ENCODE measurements at regions not wholly inside any gene's neighbourhood (a gene's known extent, or its start where the extent isn't known, plus 50 kb on each side); places are given as distances from the start of the nearest gene placed in this dataset.

DNA sequence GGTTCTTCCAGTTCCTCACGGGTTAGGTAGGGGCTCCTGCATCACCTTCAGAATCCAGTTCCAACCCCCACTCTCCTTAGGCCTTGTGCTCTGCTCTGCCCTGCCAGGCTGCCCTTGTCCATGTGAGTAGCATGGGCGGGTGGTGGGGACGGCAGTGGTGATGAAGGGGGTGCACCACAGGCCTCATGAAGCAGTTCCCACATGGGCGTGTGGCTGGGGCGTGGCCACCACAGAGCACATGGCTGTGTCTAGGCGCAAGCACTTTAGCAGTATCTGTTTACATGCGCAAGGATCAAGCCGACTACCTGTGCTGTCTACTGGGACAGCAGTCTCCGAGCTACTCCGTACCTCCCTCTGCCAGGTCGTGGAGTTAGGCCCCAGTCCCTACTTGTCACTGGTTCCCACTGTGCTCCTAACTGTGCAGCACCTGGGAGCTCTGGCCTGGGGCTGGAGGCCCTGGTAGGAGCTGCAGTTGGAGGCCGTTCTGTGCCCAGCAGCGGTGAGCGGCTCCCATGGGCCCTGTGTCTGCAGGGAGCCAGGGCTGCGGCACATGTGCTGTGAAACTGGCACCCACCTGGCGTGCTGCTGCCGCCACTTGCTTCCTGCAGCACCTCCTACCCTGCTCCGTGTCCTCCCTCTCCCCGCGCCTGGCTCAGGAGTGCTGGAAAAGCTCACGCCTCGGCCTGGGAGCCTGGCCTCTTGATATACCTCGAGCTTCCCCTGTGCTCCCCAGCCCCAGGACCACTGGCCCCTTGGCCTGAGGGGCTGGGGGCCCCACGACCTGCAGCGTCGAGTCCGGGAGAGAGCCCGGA is 53.5 kb downstream of the PLXNA1 start:
- Mint-ChIP-seq H3K27ac (ENCODE audit: unreplicated experiment) (no peak overlapping the region), H3K9me3 (ENCODE audit: unreplicated experiment) (no peaks in the 10 kb centered on the region), H3K36me3 (ENCODE audit: low read depth, unreplicated experiment) (peaks cover 10% of the 10 kb centered on the region), H3K4me1 (ENCODE audit: unreplicated experiment) (no peaks in the 10 kb centered on the region), H3K27me3 (ENCODE audit: unreplicated experiment) (peaks cover 2% of the 10 kb centered on the region), H3K4me3 (ENCODE audit: unreplicated experiment) (no peak overlapping the region)
- TF ChIP-seq, protein P1, sequence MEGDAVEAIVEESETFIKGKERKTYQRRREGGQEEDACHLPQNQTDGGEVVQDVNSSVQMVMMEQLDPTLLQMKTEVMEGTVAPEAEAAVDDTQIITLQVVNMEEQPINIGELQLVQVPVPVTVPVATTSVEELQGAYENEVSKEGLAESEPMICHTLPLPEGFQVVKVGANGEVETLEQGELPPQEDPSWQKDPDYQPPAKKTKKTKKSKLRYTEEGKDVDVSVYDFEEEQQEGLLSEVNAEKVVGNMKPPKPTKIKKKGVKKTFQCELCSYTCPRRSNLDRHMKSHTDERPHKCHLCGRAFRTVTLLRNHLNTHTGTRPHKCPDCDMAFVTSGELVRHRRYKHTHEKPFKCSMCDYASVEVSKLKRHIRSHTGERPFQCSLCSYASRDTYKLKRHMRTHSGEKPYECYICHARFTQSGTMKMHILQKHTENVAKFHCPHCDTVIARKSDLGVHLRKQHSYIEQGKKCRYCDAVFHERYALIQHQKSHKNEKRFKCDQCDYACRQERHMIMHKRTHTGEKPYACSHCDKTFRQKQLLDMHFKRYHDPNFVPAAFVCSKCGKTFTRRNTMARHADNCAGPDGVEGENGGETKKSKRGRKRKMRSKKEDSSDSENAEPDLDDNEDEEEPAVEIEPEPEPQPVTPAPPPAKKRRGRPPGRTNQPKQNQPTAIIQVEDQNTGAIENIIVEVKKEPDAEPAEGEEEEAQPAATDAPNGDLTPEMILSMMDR (IDR thresholded peaks at IDR 0.05; ENCODE audit: unreplicated experiment), result no peak
- DNase-seq (ENCODE audit: low spot score), result no peak

DNA sequence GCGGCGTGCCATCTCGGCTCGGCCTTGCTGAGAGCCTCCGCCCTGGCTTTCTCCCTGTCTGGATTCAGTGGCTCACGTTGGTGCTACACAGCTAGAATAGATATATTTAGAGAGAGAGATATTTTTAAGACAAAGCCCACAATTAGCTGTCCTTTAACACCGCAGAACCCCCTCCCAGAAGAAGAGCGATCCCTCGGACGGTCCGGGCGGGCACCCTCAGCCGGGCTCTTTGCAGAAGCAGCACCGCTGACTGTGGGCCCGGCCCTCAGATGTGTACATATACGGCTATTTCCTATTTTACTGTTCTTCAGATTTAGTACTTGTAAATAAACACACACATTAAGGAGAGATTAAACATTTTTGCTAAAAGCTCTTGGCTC is 54.1 kb downstream of the PLXNA1 start:
- H3K4me1 Mint-ChIP-seq (ENCODE audit: unreplicated experiment), result no peaks in the 10 kb centered on the region
- H3K27ac Mint-ChIP-seq (ENCODE audit: unreplicated experiment), result no peak overlapping the region
- H3K27me3 Mint-ChIP-seq (ENCODE audit: unreplicated experiment), result peaks cover 5% of the 10 kb centered on the region
- TF ChIP-seq, protein P1 (IDR thresholded peaks at IDR 0.05; ENCODE audit: unreplicated experiment), result no peak
- no peak for DNase-seq (ENCODE audit: low spot score)
- H3K4me3 Mint-ChIP-seq (ENCODE audit: unreplicated experiment), result no peak overlapping the region
- peaks cover 10% of the 10 kb centered on the region for H3K36me3 Mint-ChIP-seq (ENCODE audit: low read depth, unreplicated experiment)
- no peaks in the 10 kb centered on the region for H3K9me3 Mint-ChIP-seq (ENCODE audit: unreplicated experiment)

DNA sequence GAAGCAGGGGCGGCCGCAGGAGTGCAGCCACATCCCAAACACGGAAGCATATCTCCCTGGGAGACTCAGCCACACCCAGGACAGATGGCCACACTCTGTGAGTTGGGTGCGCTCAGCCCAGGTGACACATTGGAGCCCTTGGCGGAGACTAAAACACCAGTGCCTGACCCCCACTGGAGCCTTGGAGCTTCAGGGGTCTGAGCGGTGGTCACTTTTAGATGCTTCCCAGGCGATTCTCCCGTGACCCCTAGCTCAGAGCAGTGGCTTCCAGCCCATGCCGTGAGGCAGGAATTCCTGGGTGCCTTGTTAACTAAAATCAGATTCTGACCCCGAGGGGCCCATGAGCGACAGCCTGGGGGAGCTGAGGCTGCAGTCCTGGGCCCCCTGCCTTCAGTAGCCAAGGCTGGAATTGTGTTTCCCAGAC is 54.5 kb downstream of the PLXNA1 start:
- peaks cover 10% of the 10 kb centered on the region for H3K36me3 Mint-ChIP-seq (ENCODE audit: low read depth, unreplicated experiment)
- H3K9me3 Mint-ChIP-seq (ENCODE audit: unreplicated experiment), result no peaks in the 10 kb centered on the region
- DNase-seq (ENCODE audit: low spot score), result no peak
- TF ChIP-seq, protein P1 (IDR thresholded peaks at IDR 0.05; ENCODE audit: unreplicated experiment), result no peak
- H3K27ac Mint-ChIP-seq (ENCODE audit: unreplicated experiment), result no peak overlapping the region
- H3K27me3 Mint-ChIP-seq (ENCODE audit: unreplicated experiment), result peaks cover 5% of the 10 kb centered on the region
- no peaks in the 10 kb centered on the region for H3K4me1 Mint-ChIP-seq (ENCODE audit: unreplicated experiment)
- no peak overlapping the region for H3K4me3 Mint-ChIP-seq (ENCODE audit: unreplicated experiment)

DNA sequence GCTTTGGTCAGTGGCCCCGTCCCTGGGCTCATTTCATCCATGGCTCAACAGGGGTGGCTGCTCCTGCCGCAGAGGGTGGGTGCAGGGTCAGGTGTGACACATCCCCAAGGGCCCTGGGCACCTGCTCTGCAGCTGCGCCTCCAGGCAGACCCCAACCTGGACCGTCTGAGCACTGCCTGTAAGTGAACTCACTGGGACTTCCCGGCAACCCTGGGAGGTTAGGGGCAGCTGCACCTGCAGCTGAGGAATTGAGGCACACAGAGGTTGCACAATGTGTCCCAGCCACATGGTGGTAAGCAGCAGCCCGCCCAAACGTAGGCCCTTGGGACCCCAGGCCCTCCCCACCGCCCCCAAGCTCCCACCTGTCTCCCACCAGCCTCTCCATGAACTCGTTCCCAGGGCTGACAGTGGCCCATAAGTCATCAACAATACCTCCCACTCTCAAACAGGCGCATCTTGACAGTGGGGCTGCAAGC is 55.1 kb downstream of the PLXNA1 start:
- no peak overlapping the region for H3K27ac Mint-ChIP-seq (ENCODE audit: unreplicated experiment)
- DNase-seq (ENCODE audit: low spot score), result no peak
- H3K36me3 Mint-ChIP-seq (ENCODE audit: low read depth, unreplicated experiment), result peaks cover 10% of the 10 kb centered on the region

DNA sequence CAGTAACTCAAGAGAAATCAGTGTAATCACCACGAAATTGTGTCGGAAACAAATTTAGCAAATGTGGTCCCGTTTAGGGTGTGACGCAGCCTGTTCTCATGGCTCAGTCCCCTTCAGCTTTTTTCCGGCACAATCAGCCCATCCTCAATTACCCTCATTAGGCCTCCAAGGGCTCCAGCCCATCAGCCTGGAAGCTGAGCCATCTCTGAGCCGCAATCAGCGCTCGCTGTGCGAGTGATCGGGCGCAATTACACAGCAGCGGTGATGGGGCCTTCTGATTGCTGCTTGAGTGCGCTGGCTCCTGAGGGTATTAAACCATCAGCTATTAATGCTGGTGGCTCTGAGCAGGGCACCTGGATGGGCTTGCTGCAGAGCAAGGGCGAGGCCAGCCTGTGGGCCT is 55.6 kb downstream of the PLXNA1 start:
- Mint-ChIP-seq H3K4me1 (ENCODE audit: unreplicated experiment) (no peaks in the 10 kb centered on the region), H3K27ac (ENCODE audit: unreplicated experiment) (no peak overlapping the region), H3K36me3 (ENCODE audit: low read depth, unreplicated experiment) (peaks cover 10% of the 10 kb centered on the region), H3K9me3 (ENCODE audit: unreplicated experiment) (no peaks in the 10 kb centered on the region), H3K27me3 (ENCODE audit: unreplicated experiment) (peaks cover 7% of the 10 kb centered on the region), H3K4me3 (ENCODE audit: unreplicated experiment) (no peak overlapping the region)
- DNase-seq (ENCODE audit: low spot score), result no peak
- TF ChIP-seq, protein P1 (IDR thresholded peaks at IDR 0.05; ENCODE audit: unreplicated experiment), result no peak

More for the DNA sequence above, 55.1 kb downstream of the PLXNA1 start:
- H3K27me3 Mint-ChIP-seq (ENCODE audit: unreplicated experiment), result peaks cover 5% of the 10 kb centered on the region
- no peak overlapping the region for H3K4me3 Mint-ChIP-seq (ENCODE audit: unreplicated experiment)
- TF ChIP-seq, protein P1 (IDR thresholded peaks at IDR 0.05; ENCODE audit: unreplicated experiment), result no peak
- no peaks in the 10 kb centered on the region for H3K4me1 Mint-ChIP-seq (ENCODE audit: unreplicated experiment)
- H3K9me3 Mint-ChIP-seq (ENCODE audit: unreplicated experiment), result no peaks in the 10 kb centered on the region
